HFFc6 (cell line): ENCODE measurements at regions not wholly inside any gene's neighbourhood (a gene's known extent, or its start where the extent isn't known, plus 50 kb on each side); places are given as distances from the start of the nearest gene placed in this dataset.

Experiments used
- DNase-seq: peaks from one replicate; pipeline ENCODE4 v3.0.0-alpha.2; 2018
- H3K27ac Mint-ChIP-seq: 2 replicates; pipeline ENCODE4 v1.8.0; 2020; ENCODE audit warnings: mild to moderate bottlenecking, mixed read lengths
- H3K27me3 Mint-ChIP-seq: 2 replicates; pipeline ENCODE4 v1.8.0; 2021; ENCODE audit warnings: mild to moderate bottlenecking, moderate library complexity, mixed read lengths; ENCODE audit not compliant: insufficient read depth
- H3K36me3 Mint-ChIP-seq: 2 replicates; pipeline ENCODE4 v1.8.0; 2021; ENCODE audit warnings: low read depth, mixed read lengths
- H3K4me1 Mint-ChIP-seq: 2 replicates; pipeline ENCODE4 v1.8.0; 2020; ENCODE audit warnings: low read depth, mixed read lengths
- H3K4me3 Mint-ChIP-seq: 2 replicates; pipeline ENCODE4 v1.8.0; 2020; ENCODE audit warnings: mild to moderate bottlenecking, moderate library complexity, mixed read lengths
- H3K9me3 Mint-ChIP-seq: 2 replicates; pipeline ENCODE4 v1.8.0; 2020; ENCODE audit warnings: mild to moderate bottlenecking, mixed read lengths
- TF ChIP-seq, protein P1 (sequence below): fragments of 200-600 bp; sonication (generic); IDR thresholded peaks from 2 replicates; pipeline ENCODE4 v1.5.0; 2021; ENCODE audit warnings: antibody characterized with exemption, mild to moderate bottlenecking

GRCh38 chr10:90204131-90204955 is 503.0 kb downstream of the KIF20B start:
- peaks cover 33% of the 10 kb centered on the region for H3K9me3 Mint-ChIP-seq
- no peaks in the 10 kb centered on the region for H3K4me1 Mint-ChIP-seq
- H3K36me3 Mint-ChIP-seq = no peaks in the 10 kb centered on the region
- H3K27me3 Mint-ChIP-seq = no peaks in the 10 kb centered on the region
- no peak for DNase-seq
- TF ChIP-seq, protein P1, sequence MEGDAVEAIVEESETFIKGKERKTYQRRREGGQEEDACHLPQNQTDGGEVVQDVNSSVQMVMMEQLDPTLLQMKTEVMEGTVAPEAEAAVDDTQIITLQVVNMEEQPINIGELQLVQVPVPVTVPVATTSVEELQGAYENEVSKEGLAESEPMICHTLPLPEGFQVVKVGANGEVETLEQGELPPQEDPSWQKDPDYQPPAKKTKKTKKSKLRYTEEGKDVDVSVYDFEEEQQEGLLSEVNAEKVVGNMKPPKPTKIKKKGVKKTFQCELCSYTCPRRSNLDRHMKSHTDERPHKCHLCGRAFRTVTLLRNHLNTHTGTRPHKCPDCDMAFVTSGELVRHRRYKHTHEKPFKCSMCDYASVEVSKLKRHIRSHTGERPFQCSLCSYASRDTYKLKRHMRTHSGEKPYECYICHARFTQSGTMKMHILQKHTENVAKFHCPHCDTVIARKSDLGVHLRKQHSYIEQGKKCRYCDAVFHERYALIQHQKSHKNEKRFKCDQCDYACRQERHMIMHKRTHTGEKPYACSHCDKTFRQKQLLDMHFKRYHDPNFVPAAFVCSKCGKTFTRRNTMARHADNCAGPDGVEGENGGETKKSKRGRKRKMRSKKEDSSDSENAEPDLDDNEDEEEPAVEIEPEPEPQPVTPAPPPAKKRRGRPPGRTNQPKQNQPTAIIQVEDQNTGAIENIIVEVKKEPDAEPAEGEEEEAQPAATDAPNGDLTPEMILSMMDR = no peak
- H3K27ac Mint-ChIP-seq = no peak overlapping the region
- no peak overlapping the region for H3K4me3 Mint-ChIP-seq

- Mint-ChIP-seq H3K36me3 (no peaks in the 10 kb centered on the region), H3K4me1 (no peaks in the 10 kb centered on the region), H3K4me3 (no peak overlapping the region), H3K27ac (no peak overlapping the region), H3K9me3 (peaks cover 33% of the 10 kb centered on the region), H3K27me3 (no peaks in the 10 kb centered on the region)
- TF ChIP-seq, protein P1 = no peak
- no peak for DNase-seq
Measured at GRCh38 chr10:90204956-90205314, 503.5 kb downstream of the KIF20B start.

DNA sequence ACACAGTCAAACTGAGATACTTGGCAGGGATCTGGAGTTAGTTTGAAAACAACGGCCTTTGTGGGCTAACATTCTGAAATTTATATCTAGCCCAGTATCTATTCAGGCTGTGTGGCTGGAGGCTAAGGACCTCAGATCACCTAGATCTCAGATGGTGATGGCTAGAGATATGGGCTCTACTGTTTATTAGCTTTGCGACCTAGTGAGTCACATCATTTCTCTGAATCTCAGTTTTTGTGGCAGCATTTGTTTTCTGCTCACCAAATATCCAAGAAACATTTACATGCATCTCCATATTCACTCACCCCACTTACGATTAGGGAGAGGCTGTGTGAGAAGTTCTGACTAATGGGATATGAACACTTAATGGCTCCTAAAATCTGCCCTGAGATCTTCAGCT is 503.9 kb downstream of the KIF20B start:
- H3K4me3 Mint-ChIP-seq = no peak overlapping the region
- TF ChIP-seq, protein P1 = no peak
- DNase-seq = no peak
- no peaks in the 10 kb centered on the region for H3K27me3 Mint-ChIP-seq
- H3K9me3 Mint-ChIP-seq = peaks cover 31% of the 10 kb centered on the region
- no peak overlapping the region for H3K27ac Mint-ChIP-seq
- H3K36me3 Mint-ChIP-seq = no peaks in the 10 kb centered on the region
- no peaks in the 10 kb centered on the region for H3K4me1 Mint-ChIP-seq

DNA sequence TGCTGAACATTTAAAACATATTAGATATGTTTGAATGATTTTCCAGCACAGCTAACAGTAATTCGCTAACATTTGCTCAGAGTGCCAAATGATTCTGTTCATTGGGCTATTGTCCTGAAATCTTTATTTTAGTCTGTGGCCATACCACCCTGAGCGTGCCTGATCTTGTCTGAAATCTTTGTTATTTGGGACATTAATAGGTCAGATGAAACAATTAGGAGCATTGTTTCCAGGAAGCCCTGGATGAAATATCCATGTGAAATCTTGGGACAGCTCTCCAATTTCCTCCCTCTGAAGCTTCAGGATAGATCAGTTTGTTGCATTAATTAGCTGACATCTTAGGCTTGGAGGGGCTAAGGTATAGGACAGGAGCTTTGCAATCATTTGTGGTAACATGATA is 512.0 kb downstream of the KIF20B start:
- Mint-ChIP-seq H3K4me3 (no peak overlapping the region), H3K27ac (no peak overlapping the region), H3K4me1 (no peaks in the 10 kb centered on the region), H3K9me3 (peaks cover 42% of the 10 kb centered on the region), H3K27me3 (no peaks in the 10 kb centered on the region), H3K36me3 (no peaks in the 10 kb centered on the region)
- DNase-seq = no peak
- TF ChIP-seq, protein P1 = no peak

DNA sequence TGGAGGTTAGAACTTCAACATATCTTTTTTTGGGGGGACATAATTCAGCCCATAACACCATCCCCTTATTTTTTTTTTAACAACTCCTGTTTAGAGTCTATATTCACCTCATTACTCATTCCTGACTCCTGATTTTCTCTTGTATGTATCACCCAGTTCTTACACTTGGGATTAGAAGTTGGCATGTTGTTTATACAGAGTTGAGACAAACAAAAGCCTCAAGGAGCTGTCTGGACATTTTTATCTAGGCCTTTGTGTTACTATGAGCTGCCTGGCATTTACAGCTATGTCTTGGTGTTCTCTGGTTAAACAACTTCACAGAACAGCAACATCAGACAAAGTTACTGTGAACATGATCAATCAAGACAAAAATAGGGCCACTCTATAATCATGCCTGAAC is 517.5 kb downstream of the KIF20B start:
- TF ChIP-seq, protein P1 = no peak
- Mint-ChIP-seq H3K27me3 (no peaks in the 10 kb centered on the region), H3K27ac (no peak overlapping the region), H3K9me3 (peaks cover 40% of the 10 kb centered on the region), H3K36me3 (no peaks in the 10 kb centered on the region), H3K4me3 (no peak overlapping the region), H3K4me1 (peaks cover 4% of the 10 kb centered on the region; the same call in 1 of the 2 replicates)
- no peak for DNase-seq
